GM12878 (cell line): ENCODE measurements at regions not wholly inside any gene's neighbourhood (a gene's known extent, or its start where the extent isn't known, plus 50 kb on each side); places are given as distances from the start of the nearest gene placed in this dataset.

Source experiments
- NR2F1 ChIP-seq: fragments of 450-650 bp; conservative IDR thresholded peaks from 2 replicates; pipeline ENCODE4 v1.6.1; 2017; ENCODE audit warnings: mild to moderate bottlenecking
- SIN3A ChIP-seq: IDR thresholded peaks from 2 replicates; pipeline ENCODE4 v1.6.1; 2012; ENCODE audit warnings: low read depth, low read length, improper control_type of control experiment

DNA sequence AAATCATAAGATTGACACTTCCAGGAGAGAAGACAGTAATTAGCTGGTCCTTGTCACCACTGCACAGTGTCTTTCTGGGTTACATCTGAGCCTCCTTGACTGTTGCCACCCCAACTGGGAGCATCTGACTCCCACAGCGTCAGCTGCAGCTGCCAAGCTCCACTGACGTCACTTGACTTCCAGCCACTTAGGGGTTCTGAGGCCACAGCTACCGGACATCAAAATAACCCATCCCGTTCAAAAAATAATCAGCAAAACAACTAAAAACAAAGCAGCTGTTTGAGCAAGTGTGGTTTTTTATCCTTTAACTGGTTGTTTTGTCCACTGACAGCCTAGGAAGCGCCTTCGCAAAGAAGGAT is 206.5 kb upstream of the AGAP1 start:
- TF ChIP-seq NR2F1 (no peak), SIN3A (no peak)
